NOMO-1 treated with DMSO at 0.1 percent for 48 hours (cell line): ENCODE measurements at regions not wholly inside any gene's neighbourhood (a gene's known extent, or its start where the extent isn't known, plus 50 kb on each side); places are given as distances from the start of the nearest gene placed in this dataset.
"Not testable (repeated sequence)": the region's sequence is repeated elsewhere in the genome, so short reads cannot be mapped to it uniquely, and the experiment has no call there.

ENCODE experiments used
- DNase-seq: peaks from one replicate; lab custom pipeline; 2025; ENCODE audit not compliant: unreplicated experiment; lab: John Stamatoyannopoulos, UW

GRCh38 chr22:22716136-22716665 lies 71.8 kb downstream of the GGTLC2 start:
- DNase-seq = no peak

DNA sequence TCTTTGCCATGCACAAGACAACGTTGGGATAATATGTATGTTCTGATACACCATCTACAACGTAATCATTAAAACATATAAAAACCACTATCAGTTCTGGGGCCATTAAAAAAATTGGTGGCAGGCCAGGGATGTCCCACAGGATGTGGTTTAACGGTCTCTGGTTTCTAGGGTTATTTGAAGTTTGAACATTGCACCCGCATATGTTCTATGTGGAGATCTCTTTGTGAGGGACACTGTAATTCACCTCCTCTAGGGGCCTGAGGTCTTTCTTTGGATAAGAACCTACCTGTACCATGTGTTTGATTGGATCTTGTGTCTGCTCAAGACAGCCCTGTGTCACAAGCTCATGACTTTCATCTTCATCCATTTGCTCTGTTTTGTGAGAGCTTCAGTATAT lies 73.2 kb downstream of the GGTLC2 start:
- no peak for DNase-seq

GRCh38 chr22:22720201-22720723 lies 75.8 kb downstream of the GGTLC2 start:
- DNase-seq = peak; percentile 89

- DNase-seq = peak; percentile 75
Measured at GRCh38 chr22:22720724-22721261, 76.4 kb downstream of the GGTLC2 start.

DNA sequence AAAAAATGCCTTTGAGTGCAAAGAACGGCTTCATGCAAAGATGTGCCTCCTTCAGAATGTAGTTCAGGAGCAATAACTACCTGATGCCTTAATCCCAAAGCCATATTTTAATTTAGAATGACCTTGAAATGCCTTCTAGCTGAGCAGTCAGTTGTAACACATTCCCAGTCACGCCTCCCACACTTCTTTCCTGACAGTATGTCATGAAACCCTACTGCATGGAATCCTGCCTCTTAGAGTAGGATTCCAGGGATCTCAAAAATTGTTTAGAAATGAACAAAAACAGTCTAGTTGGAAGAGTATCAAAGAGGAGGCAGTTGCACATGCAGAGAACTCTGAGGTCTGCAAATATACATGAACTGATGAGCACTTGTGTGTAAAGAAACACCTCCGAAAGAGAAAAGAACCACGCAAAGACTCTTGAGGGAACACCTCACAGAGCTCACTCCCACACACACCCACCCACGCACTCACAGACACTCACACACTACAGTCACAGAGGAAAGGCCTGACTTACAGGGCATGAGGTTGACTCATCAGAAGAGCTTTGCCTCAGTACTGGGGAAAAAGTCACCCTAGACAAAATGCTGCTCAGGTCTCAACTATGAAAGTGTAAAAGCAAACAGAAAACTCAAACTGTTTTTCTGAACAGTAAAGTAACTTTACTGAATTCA lies 77.4 kb downstream of the GGTLC2 start:
- DNase-seq = no peak

DNA sequence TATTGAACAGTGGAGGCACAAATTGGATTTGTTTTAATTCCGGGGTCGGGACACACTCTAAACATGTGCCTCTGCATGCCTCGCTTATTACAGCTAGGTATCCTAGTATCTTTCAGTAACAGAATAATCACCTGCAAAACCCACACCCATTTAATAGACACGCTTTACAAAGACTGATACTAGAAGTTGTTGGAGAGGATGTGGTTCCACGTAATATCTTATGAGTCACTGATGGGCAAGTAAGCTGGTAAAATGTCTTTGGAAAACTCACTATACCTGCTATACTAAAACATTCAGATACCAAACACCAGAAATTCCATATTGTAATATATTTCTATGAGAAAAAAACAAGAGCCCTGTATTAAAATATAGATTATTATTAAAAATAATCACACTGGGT lies 84.0 kb downstream of the GGTLC2 start:
- no peak for DNase-seq

GRCh38 chr22:22730655-22731373 lies 86.4 kb downstream of the GGTLC2 start:
- DNase-seq = no peak

DNA sequence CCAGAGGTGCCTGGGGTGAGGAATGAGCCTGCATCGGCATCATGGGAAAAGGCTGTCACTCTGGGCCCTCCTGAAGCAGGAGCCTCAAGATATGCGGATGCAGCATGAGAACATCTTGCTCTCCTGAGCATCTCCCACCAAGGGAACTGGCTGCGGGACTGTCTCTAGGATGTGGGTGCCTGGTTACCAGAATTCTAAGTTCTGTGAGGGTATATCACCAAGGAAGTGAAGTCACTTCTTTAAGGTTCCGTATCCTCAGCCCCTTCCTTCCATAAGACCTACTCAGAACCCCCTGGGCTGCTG lies 86.9 kb downstream of the GGTLC2 start:
- DNase-seq = no peak

GRCh38 chr22:22733006-22733405 lies 88.6 kb downstream of the GGTLC2 start:
- DNase-seq = not testable (repeated sequence)

DNA sequence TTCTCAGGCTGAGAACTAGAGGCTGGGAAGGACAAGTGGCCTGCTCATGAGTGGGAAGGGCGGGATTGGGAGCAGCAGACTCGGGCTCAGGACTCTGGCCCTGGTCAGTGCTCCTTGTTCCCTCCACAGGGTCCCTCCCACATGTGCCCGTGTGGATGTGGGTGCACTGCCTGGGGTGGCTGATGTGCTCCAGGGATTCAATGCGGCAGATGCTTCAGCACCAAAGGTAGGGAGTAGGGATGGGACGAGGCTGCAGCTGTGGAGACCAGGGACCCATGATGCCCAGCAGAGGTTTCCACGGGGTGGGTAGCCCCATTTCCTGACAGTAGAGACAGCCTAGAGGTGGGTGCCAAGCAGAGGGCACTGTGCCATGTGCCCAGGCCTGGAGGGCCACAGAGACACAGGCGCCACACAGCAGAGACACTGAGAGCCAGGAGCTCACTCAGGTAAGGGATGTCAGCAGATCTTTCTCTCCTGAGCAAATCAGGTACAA lies 89.5 kb downstream of the GGTLC2 start:
- DNase-seq = no peak

DNA sequence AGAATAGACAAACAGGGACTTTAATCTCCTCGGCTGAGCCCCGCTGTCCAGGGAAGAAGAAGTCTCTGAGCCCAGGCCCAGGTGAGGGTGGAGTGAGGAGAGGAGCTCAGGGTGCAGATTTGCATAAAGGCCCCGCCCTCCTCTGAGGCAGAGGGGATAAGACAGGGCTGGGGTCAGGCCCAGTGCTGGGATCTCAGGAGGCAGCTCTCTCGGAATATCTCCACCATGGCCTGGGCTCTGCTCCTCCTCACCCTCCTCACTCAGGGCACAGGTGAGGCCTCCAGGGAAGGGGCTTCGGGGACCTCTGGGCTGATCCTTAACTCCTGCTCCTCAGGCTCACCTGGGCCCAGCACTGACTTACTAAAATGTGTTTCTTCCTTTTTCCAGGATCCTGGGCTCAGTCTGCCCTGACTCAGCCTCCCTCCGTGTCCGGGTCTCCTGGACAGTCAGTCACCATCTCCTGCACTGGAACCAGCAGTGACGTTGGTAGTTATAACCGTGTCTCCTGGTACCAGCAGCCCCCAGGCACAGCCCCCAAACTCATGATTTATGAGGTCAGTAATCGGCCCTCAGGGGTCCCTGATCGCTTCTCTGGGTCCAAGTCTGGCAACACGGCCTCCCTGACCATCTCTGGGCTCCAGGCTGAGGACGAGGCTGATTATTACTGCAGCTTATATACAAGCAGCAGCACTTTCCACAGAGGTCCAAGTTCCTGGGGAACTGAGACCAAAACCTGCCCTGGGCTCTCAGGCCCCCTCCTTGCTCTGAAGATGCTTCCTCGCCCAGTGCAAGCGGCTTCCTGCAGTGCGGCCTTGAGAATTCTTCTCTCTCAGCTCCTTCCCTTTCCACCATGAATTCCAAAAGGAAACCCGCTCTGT lies 90.2 kb downstream of the GGTLC2 start:
- DNase-seq = not testable (repeated sequence)

DNA sequence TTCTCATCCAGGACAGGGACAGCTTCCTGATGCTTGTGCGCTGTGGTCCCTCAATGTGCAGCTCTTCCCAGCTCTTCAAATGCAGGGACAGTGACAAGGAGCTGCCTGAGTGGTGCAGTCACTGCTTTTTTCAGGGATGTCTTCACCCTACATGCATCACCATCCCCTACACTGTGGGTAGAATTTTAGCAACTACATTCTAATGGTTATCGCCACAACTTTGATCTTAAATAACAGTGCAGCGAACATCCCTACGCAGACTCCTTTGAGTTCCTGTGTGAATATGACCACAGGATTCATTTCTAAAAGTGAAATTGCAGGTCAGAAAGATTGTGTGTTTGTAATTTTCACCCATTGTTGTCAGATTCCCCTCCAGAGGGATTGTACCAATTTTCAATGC lies 90.9 kb downstream of the GGTLC2 start:
- not testable (repeated sequence) for DNase-seq

DNA sequence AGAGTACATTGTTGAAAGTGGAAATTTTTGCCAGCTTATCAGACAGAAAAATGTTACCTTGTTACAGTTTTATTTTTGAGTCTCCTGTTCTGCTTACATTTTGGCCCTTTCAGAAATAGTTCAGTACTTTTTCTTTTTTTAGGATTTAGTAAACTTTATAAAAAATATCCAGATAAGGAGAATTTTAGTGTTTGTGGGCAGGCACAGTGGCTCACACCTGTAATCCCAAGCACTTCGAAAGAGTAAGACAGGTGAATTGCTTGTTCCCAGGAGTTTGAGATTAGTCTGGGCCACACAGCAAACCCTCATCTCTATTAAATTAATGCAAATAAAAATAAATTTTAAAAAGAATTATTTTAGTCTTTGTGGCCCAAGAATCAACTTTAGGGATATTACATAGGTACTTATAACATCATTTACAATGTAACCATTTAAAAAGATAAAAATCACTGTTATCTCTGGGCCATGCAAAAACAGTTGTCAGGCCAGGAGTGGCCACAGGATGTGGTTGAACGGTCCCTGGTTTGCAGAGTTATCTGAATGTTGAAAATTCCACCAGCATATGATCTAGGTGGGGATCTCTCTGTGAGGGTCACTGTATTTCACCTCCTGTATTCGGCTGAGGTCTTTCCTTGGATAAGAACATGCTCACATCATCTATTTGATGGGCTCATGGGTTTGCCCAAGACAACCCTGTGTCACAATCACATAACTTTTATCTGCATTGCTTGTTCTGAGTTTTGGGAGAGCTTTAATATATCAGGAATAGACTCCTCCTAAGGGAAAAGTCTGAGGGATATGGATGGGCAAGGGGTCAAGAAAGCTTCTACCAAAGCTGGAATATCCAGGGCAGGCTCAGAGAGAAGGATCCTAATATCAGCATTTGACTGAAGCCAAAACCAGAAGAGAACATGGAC lies 91.5 kb downstream of the GGTLC2 start:
- no peak for DNase-seq

DNA sequence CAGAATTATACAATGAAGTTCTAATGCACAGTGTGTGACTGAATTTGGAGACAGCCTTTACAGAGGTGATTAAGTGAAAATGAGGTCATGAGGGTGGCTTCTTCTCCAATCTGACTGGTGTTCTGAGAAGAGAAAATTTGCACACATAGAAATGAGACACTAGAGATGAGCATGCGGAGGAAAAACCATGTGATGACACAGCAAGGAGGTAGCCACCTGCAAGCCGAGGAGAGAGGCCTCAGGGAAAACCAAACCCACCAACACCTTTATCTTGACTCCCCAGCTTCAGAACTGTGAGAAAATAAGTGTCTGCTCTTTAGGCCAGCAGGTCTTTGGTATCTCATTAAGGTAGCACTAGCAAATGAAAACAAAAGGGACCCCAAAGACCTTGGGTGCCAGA lies 93.2 kb downstream of the GGTLC2 start:
- no peak for DNase-seq

DNA sequence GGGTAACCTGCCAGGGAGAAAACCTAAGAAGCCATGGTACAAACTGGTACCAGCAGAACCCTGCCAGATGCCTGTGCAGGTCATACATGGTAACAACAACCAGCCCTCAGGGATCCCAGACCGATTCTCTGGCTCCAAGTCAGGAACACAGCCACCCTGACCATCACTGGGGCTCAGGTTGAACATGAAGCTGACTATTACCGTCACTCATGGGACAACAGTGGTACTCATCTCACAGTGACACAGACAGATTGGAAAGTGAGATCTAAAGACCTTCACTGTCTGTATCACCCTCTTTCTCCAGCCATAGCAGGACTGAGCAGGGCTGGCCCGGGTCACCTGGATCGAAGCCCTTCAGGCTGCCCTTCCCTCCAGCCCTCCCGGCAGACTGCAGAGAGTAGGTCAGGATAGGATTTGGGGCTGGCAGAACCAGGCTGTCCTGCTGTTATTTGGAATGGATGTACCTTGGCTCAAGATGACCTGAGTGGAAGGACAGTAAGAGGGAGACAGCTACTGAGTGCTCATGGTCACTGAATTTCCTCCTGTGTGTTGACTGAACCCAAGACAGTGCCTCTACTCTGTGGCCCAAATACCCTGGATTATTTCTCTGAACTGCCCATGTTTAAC lies 94.7 kb downstream of the GGTLC2 start:
- no peak for DNase-seq

DNA sequence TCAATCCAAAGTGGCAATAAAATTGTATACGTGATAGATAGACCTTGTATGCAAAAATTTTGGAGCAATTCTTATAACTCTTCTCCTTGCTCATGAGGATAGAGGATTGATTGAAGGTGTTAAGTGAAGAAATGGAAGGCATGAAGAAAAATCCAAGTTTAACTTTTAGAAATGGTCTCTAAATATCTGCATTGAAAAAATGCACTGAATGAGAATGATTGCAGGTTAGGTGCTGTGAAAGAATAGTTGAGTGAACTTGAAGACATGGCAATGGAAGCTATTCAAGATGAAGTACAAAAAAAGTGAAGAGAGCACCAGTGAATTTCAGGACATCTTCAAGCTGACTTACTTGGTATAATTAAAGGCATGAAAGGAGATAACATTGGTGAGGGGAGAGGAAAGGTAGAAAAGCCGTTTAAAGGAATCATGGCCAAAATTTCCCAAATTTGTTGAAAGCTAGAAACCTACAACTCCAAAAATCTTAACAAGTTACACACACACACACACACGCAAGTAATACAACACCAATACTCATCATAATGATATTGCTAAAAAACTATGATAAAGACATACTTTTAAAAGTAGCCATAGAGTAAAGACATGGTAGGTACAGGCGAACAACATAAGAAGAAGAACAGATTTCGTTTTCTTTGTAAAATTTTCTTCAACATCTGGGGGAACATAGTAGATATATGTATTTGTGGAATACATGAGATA lies 96.3 kb downstream of the GGTLC2 start:
- no peak for DNase-seq

- DNase-seq = no peak
Measured at GRCh38 chr22:22741843-22742242, 97.4 kb downstream of the GGTLC2 start.

DNA sequence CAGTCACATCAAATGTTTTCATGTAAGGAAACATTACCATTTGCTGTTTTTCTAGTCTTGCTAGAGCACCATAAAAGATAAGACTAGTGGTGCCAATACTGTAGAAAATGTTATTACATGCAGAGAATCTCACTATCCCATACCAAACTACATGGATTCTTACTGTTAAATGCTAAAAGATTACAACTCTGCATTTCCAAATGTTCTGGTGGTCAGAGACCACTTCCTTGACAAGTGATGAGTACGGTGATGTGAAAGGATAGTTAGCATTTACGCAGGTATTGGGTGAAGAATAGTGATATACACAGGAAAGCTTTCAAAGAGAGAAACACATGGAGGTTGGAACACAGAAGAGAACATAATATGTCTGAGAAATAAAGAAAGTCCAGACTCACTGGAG lies 98.2 kb downstream of the GGTLC2 start:
- no peak for DNase-seq
